H1 (cell line): ENCODE measurements at regions not wholly inside any gene's neighbourhood (a gene's known extent, or its start where the extent isn't known, plus 50 kb on each side); places are given as distances from the start of the nearest gene placed in this dataset.

Source experiments
- GABPA ChIP-seq: IDR thresholded peaks from 2 replicates; pipeline ENCODE4 v1.6.1; 2011; ENCODE audit warnings: mild to moderate bottlenecking, low read length, moderate library complexity, borderline replicate concordance; ENCODE audit not compliant: insufficient read depth
- RAD21 ChIP-seq, 2 experiments: IDR thresholded peaks in 1 of 2; conservative IDR thresholded peaks in 1 of 2; 2 replicates each; pipeline ENCODE4 v1.6.1; 2011; ENCODE audit warnings: low read depth in 2 of 2, low read length in 2 of 2, improper control_type of control experiment in 1 of 2, inconsistent platforms in 1 of 2, mild to moderate bottlenecking in 1 of 2, moderate library complexity in 1 of 2
- TF ChIP-seq, protein P1 (sequence below): IDR thresholded peaks from 2 replicates; pipeline ENCODE4 v1.6.1; 2011; ENCODE audit warnings: low read length, improper control_type of control experiment

- TF ChIP-seq RAD21 (IDR thresholded peaks at IDR 0.05 in 1 of 2, conservative IDR thresholded peaks at IDR 0.05 in 1 of 2; ENCODE audit: low read depth in 2 of 2, low read length in 2 of 2) (no peak), GABPA (no peak)
- TF ChIP-seq, protein P1, sequence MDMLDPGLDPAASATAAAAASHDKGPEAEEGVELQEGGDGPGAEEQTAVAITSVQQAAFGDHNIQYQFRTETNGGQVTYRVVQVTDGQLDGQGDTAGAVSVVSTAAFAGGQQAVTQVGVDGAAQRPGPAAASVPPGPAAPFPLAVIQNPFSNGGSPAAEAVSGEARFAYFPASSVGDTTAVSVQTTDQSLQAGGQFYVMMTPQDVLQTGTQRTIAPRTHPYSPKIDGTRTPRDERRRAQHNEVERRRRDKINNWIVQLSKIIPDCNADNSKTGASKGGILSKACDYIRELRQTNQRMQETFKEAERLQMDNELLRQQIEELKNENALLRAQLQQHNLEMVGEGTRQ, result no peak
- TF ChIP-seq, all 59 proteins: peak for 0
These were observed 636.6 kb downstream of the FAT4 start (continued) for GRCh38 chr4:125951261-125951887.
